Neutrophil (primary cell): ENCODE measurements at regions not wholly inside any gene's neighbourhood (a gene's known extent, or its start where the extent isn't known, plus 50 kb on each side); places are given as distances from the start of the nearest gene placed in this dataset.

Source experiments
- H3K27ac ChIP-seq: fragments of 200-600 bp; sonication (generic); 2 replicates; pipeline ENCODE4 v1.5.1; 2016; ENCODE audit warnings: mild to moderate bottlenecking, moderate library complexity
- H3K27me3 ChIP-seq: fragments of 200-600 bp; sonication (generic); 2 replicates; pipeline ENCODE4 v1.6.0; 2016; ENCODE audit warnings: mild to moderate bottlenecking
- H3K36me3 ChIP-seq: fragments of 200-600 bp; sonication (generic); 2 replicates; pipeline ENCODE4 v1.5.1; 2017
- H3K4me1 ChIP-seq, 2 experiments: fragments of 200-600 bp in 1 of 2; sonication (generic) in 1 of 2; 1 replicate in 1 of 2; 2 replicates in 1 of 2; pipeline versions ENCODE4 v1.5.1 to v1.6.1; 2013 to 2016; ENCODE audit warnings: low read depth in 1 of 2, low read length in 1 of 2, mild to moderate bottlenecking in 1 of 2, moderate library complexity in 1 of 2; ENCODE audit not compliant: control insufficient read depth in 1 of 2, insufficient read depth in 1 of 2
- H3K4me3 ChIP-seq, 2 experiments: fragments of 200-600 bp in 1 of 2; sonication (generic) in 1 of 2; 1 replicate in 1 of 2; 2 replicates in 1 of 2; pipeline ENCODE4 v1.5.1; 2013 to 2016; ENCODE audit warnings: low read depth in 1 of 2, low read length in 1 of 2, mild to moderate bottlenecking in 1 of 2, moderate library complexity in 1 of 2
- H3K9me3 ChIP-seq: fragments of 200-600 bp; sonication (generic); 2 replicates; pipeline ENCODE4 v1.5.1; 2016
- CTCF ChIP-seq: fragments of 200-600 bp; sonication (generic); IDR thresholded peaks from 2 replicates; pipeline ENCODE4 v1.5.1; 2016; ENCODE audit warnings: antibody characterized with exemption

- H3K27me3 ChIP-seq = no peaks in the 10 kb centered on the region
- TF ChIP-seq CTCF = no peak
- H3K4me3 ChIP-seq = no peak overlapping the region
- no peaks in the 10 kb centered on the region for H3K36me3 ChIP-seq
- no peaks in the 10 kb centered on the region for H3K4me1 ChIP-seq
- H3K27ac ChIP-seq = no peak overlapping the region
- H3K9me3 ChIP-seq = no peaks in the 10 kb centered on the region
Observed at GRCh38 chr13:107843681-107844080, 371.7 kb downstream of the LIG4 start.

DNA sequence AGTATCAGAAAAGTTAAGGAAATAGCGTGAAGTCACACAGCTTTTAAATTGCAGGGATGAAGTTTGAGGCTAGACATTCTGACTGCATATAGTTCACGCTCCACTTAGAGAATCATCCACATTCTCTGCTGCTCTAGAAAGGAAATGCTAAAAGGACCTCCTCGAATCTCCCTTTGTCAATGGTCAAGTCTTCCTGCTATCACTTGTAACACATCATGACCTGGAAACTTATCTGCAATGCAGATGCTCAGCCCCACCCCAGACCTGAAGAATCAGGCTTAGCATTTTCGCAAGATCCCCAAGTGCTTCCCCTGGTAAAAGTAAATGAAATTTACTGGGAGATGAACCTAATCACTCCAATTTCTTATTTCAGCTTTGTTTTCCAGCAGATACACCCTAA is 372.1 kb downstream of the LIG4 start:
- Histone ChIP-seq H3K9me3 (no peaks in the 10 kb centered on the region), H3K27me3 (no peaks in the 10 kb centered on the region), H3K27ac (no peak overlapping the region), H3K4me1 (no peaks in the 10 kb centered on the region), H3K36me3 (no peaks in the 10 kb centered on the region), H3K4me3 (no peak overlapping the region)
- no peak for TF ChIP-seq CTCF

- Histone ChIP-seq H3K4me1 (no peaks in the 10 kb centered on the region), H3K4me3 (no peak overlapping the region), H3K9me3 (no peaks in the 10 kb centered on the region), H3K27ac (no peak overlapping the region), H3K27me3 (no peaks in the 10 kb centered on the region), H3K36me3 (no peaks in the 10 kb centered on the region)
- no peak for TF ChIP-seq CTCF
Observed at GRCh38 chr13:107842562-107843180, 372.7 kb downstream of the LIG4 start.

DNA sequence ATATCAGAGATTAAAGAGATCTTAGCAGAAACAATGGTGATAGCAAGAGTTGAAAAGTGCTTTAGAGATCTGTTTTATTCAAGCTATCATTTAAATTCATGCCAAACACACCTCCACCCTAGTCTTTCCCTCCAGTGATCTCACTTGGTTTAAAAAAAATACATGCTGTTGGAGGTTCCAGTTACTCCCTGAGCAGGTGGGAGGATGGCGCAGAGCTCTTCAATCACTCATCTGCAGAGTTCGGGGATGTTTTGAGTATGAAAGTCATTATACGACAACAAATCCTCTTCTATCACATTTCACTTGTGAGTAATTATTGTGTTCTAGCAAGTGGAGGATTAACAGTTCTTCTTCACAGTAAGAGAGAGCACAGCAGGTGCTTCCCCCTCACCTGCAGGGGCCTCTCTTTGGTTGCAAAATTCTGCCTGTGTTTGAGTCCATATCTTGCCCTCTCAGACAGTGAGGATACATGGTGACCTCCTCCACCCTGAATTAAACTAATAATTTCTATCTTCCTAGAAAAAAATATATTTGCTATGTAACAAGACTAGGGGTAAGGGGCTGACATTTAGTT is 376.7 kb downstream of the LIG4 start:
- Histone ChIP-seq H3K4me1 (no peaks in the 10 kb centered on the region), H3K36me3 (no peaks in the 10 kb centered on the region), H3K9me3 (no peaks in the 10 kb centered on the region), H3K27me3 (no peaks in the 10 kb centered on the region), H3K4me3 (no peak overlapping the region), H3K27ac (no peak overlapping the region)
- TF ChIP-seq CTCF = no peak

GRCh38 chr13:107836685-107837084 is 378.7 kb downstream of the LIG4 start:
- Histone ChIP-seq H3K27ac (no peak overlapping the region), H3K36me3 (no peaks in the 10 kb centered on the region), H3K9me3 (no peaks in the 10 kb centered on the region), H3K4me3 (no peak overlapping the region), H3K4me1 (no peaks in the 10 kb centered on the region), H3K27me3 (no peaks in the 10 kb centered on the region)
- TF ChIP-seq CTCF = no peak
